ENCODE measurements at regions not wholly inside any gene's neighbourhood (a gene's known extent, or its start where the extent isn't known, plus 50 kb on each side); places are given as distances from the start of the nearest gene placed in this dataset.

GRCh38 chr1:65486613-65487012 is 66.1 kb downstream of the LEPR start:
- no peaks in the 10 kb centered on the region for H3K36me3 ChIP-seq
- no peak for ATAC-seq
- intact Hi-C loops (cut with DNase I): no loop called here
- no peaks in the 10 kb centered on the region for H3K9me3 ChIP-seq
- no peak overlapping the region for H3K27ac ChIP-seq
- no peak for DNase-seq
- no peak for TF ChIP-seq CTCF (IDR thresholded peaks at IDR 0.05)
- H3K4me3 ChIP-seq: no peak overlapping the region
- no peaks in the 10 kb centered on the region for H3K27me3 ChIP-seq
- H3K4me1 ChIP-seq: no peaks in the 10 kb centered on the region

GRCh38 chr1:65489481-65489880 is 69.0 kb downstream of the LEPR start:
- Histone ChIP-seq H3K4me3 (no peak overlapping the region), H3K27me3 (no peaks in the 10 kb centered on the region), H3K4me1 (peaks cover 6% of the 10 kb centered on the region), H3K9me3 (no peaks in the 10 kb centered on the region), H3K36me3 (no peaks in the 10 kb centered on the region), H3K27ac (no peak overlapping the region)
- DNase-seq (no peak), ATAC-seq (no peak)
- intact Hi-C loops (cut with DNase I): no loop called here
- TF ChIP-seq CTCF (IDR thresholded peaks at IDR 0.05): no peak

- no peak for ATAC-seq
- Histone ChIP-seq H3K4me1 (peaks cover 7% of the 10 kb centered on the region), H3K27ac (no peak overlapping the region), H3K27me3 (no peaks in the 10 kb centered on the region), H3K36me3 (no peaks in the 10 kb centered on the region), H3K4me3 (no peak overlapping the region), H3K9me3 (no peaks in the 10 kb centered on the region)
- intact Hi-C loops (cut with DNase I): no loop called here
- no peak for DNase-seq
- TF ChIP-seq CTCF (IDR thresholded peaks at IDR 0.05): no peak
Observed at GRCh38 chr1:65490231-65491009, 70.0 kb downstream of the LEPR start.

- TF ChIP-seq CTCF (IDR thresholded peaks at IDR 0.05): no peak
- no peaks in the 10 kb centered on the region for H3K36me3 ChIP-seq
- ATAC-seq: no peak
- H3K4me1 ChIP-seq: peaks cover 7% of the 10 kb centered on the region
- no peaks in the 10 kb centered on the region for H3K27me3 ChIP-seq
- no peak overlapping the region for H3K4me3 ChIP-seq
- H3K9me3 ChIP-seq: no peaks in the 10 kb centered on the region
- no peak for DNase-seq
- intact Hi-C loops (cut with DNase I): no loop called here
- H3K27ac ChIP-seq: no peak overlapping the region
Observed at GRCh38 chr1:65491472-65491871, 71.0 kb downstream of the LEPR start.

- DNase-seq (no peak), ATAC-seq (no peak)
- H3K4me1 ChIP-seq: peaks cover 7% of the 10 kb centered on the region
- no peak overlapping the region for H3K27ac ChIP-seq
- H3K36me3 ChIP-seq: no peaks in the 10 kb centered on the region
- intact Hi-C loops (cut with DNase I): no loop called here
- TF ChIP-seq CTCF (IDR thresholded peaks at IDR 0.05): no peak
- H3K4me3 ChIP-seq: no peak overlapping the region
- H3K27me3 ChIP-seq: no peaks in the 10 kb centered on the region
- no peaks in the 10 kb centered on the region for H3K9me3 ChIP-seq
Observed at GRCh38 chr1:65493802-65494201, 73.3 kb downstream of the LEPR start.

GRCh38 chr1:65494671-65495070 is 74.2 kb downstream of the LEPR start:
- ATAC-seq: no peak
- Histone ChIP-seq H3K27me3 (no peaks in the 10 kb centered on the region), H3K9me3 (no peaks in the 10 kb centered on the region), H3K36me3 (no peaks in the 10 kb centered on the region), H3K4me3 (no peak overlapping the region), H3K27ac (no peak overlapping the region), H3K4me1 (peaks cover 7% of the 10 kb centered on the region)
- TF ChIP-seq CTCF (IDR thresholded peaks at IDR 0.05): no peak
- intact Hi-C loops (cut with DNase I): no loop called here
- no peak for DNase-seq

All from upper lobe of right lung (tissue), 1 donor.